ENCODE measurements at regions not wholly inside any gene's neighbourhood (a gene's known extent, or its start where the extent isn't known, plus 50 kb on each side); places are given as distances from the start of the nearest gene placed in this dataset.
A peak's percentile ranks its signal among the peaks of the same experiment; 100 is the strongest.

GRCh38 chr13:106722620-106723019 lies 154.7 kb upstream of the ARGLU1 start:
- H3K4me3 Mint-ChIP-seq: no peak overlapping the region
- H3K4me1 Mint-ChIP-seq: peaks cover 26% of the 10 kb centered on the region
- no peak for DNase-seq (ENCODE audit: low read depth, low spot score)
- TF ChIP-seq CTCF (conservative IDR thresholded peaks at IDR 0.05): no peak
- H3K27ac Mint-ChIP-seq (ENCODE audit: unreplicated experiment): peak overlapping the region; percentile 32
- peaks cover 7% of the 10 kb centered on the region for H3K36me3 Mint-ChIP-seq (ENCODE audit: low read depth)
- peaks cover 8% of the 10 kb centered on the region for H3K9me3 Mint-ChIP-seq
- H3K27me3 Mint-ChIP-seq (ENCODE audit: low read depth): no peaks in the 10 kb centered on the region

GRCh38 chr13:106721599-106721998 lies 153.7 kb upstream of the ARGLU1 start:
- Mint-ChIP-seq H3K27ac (ENCODE audit: unreplicated experiment) (peak overlapping the region; percentile 75), H3K36me3 (ENCODE audit: low read depth) (peaks cover 10% of the 10 kb centered on the region), H3K4me3 (no peak overlapping the region), H3K4me1 (peaks cover 17% of the 10 kb centered on the region), H3K9me3 (peaks cover 12% of the 10 kb centered on the region), H3K27me3 (ENCODE audit: low read depth) (no peaks in the 10 kb centered on the region)
- TF ChIP-seq CTCF (conservative IDR thresholded peaks at IDR 0.05): no peak
- DNase-seq (ENCODE audit: low read depth, low spot score): no peak

GRCh38 chr13:106714271-106714982 lies 146.5 kb upstream of the ARGLU1 start:
- H3K4me1 Mint-ChIP-seq: peaks cover 15% of the 10 kb centered on the region
- DNase-seq (ENCODE audit: low read depth, low spot score): no peak
- TF ChIP-seq CTCF (conservative IDR thresholded peaks at IDR 0.05): no peak
- no peak overlapping the region for H3K27ac Mint-ChIP-seq (ENCODE audit: unreplicated experiment)
- H3K27me3 Mint-ChIP-seq (ENCODE audit: low read depth): no peaks in the 10 kb centered on the region
- no peak overlapping the region for H3K4me3 Mint-ChIP-seq
- H3K9me3 Mint-ChIP-seq: peaks cover 9% of the 10 kb centered on the region
- H3K36me3 Mint-ChIP-seq (ENCODE audit: low read depth): peaks cover 7% of the 10 kb centered on the region

GRCh38 chr13:106712381-106712780 lies 144.4 kb upstream of the ARGLU1 start:
- Mint-ChIP-seq H3K27ac (ENCODE audit: unreplicated experiment) (no peak overlapping the region), H3K4me1 (peaks cover 15% of the 10 kb centered on the region), H3K27me3 (ENCODE audit: low read depth) (no peaks in the 10 kb centered on the region), H3K9me3 (peaks cover 4% of the 10 kb centered on the region), H3K4me3 (no peak overlapping the region), H3K36me3 (ENCODE audit: low read depth) (peaks cover 5% of the 10 kb centered on the region)
- TF ChIP-seq CTCF (conservative IDR thresholded peaks at IDR 0.05): no peak
- no peak for DNase-seq (ENCODE audit: low read depth, low spot score)

GRCh38 chr13:106710266-106710665 lies 142.3 kb upstream of the ARGLU1 start:
- TF ChIP-seq CTCF (conservative IDR thresholded peaks at IDR 0.05): no peak
- peaks cover 4% of the 10 kb centered on the region for H3K36me3 Mint-ChIP-seq (ENCODE audit: low read depth)
- H3K27ac Mint-ChIP-seq (ENCODE audit: unreplicated experiment): no peak overlapping the region
- H3K4me3 Mint-ChIP-seq: no peak overlapping the region
- peaks cover 15% of the 10 kb centered on the region for H3K4me1 Mint-ChIP-seq
- no peak for DNase-seq (ENCODE audit: low read depth, low spot score)
- peaks cover 2% of the 10 kb centered on the region for H3K9me3 Mint-ChIP-seq
- no peaks in the 10 kb centered on the region for H3K27me3 Mint-ChIP-seq (ENCODE audit: low read depth)

Data from neural crest cell (in vitro differentiated cells).